ENCODE measurements at regions not wholly inside any gene's neighbourhood (a gene's known extent, or its start where the extent isn't known, plus 50 kb on each side); places are given as distances from the start of the nearest gene placed in this dataset.

DNA sequence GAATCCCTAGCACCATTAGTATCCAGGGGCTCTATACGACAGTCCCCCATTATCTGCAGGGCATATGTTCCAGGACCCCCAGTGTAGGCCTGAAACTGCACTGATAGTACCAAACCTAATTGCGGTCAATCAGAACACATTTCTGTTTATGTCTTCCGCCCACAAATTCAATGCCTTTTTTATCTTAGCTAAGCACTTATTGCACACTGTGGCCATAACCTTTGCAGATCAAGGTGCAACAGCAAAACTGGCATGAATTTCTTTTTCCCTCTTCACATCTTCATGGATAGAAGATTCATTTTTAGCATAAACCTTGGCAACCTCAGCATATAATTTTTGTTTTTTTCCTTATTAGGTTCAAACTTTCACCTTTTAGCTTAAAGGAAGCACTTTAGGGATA, 361.1 kb downstream of the DEPDC1B start:
- no peaks in the 10 kb centered on the region for H3K27me3 ChIP-seq (ENCODE audit: control insufficient read depth in 3 of 3, insufficient read depth in 3 of 3, low read length in 2 of 3)
- H3K36me3 ChIP-seq (ENCODE audit: control insufficient read depth in 4 of 4, insufficient read depth in 4 of 4, low read length in 4 of 4) = no peaks in the 10 kb centered on the region
- H3K9me3 ChIP-seq (ENCODE audit: control insufficient read depth in 4 of 4, insufficient read depth in 3 of 4, low read length in 3 of 4) = no peaks in the 10 kb centered on the region
- no peak for ATAC-seq (ENCODE audit: insufficient read depth, low FRiP score)
- 96 to 99% methylated on average over 3 of the region's 3 CpGs for WGBS, 2 donors
- H3K4me3 ChIP-seq = no peak overlapping the region
- no peaks in the 10 kb centered on the region for H3K4me1 ChIP-seq (ENCODE audit: control insufficient read depth in 5 of 5, insufficient read depth in 5 of 5, low read length in 5 of 5)
- TF ChIP-seq, protein P1, sequence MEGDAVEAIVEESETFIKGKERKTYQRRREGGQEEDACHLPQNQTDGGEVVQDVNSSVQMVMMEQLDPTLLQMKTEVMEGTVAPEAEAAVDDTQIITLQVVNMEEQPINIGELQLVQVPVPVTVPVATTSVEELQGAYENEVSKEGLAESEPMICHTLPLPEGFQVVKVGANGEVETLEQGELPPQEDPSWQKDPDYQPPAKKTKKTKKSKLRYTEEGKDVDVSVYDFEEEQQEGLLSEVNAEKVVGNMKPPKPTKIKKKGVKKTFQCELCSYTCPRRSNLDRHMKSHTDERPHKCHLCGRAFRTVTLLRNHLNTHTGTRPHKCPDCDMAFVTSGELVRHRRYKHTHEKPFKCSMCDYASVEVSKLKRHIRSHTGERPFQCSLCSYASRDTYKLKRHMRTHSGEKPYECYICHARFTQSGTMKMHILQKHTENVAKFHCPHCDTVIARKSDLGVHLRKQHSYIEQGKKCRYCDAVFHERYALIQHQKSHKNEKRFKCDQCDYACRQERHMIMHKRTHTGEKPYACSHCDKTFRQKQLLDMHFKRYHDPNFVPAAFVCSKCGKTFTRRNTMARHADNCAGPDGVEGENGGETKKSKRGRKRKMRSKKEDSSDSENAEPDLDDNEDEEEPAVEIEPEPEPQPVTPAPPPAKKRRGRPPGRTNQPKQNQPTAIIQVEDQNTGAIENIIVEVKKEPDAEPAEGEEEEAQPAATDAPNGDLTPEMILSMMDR (IDR thresholded peaks at IDR 0.05; ENCODE audit: control extremely low read depth, extremely low read depth) = no peak
- H3K9ac ChIP-seq (ENCODE audit: insufficient read depth in 1 of 2, low read length in 2 of 2) = no peak overlapping the region
- DNase-seq = no peak
- no peak overlapping the region for H3K27ac ChIP-seq (ENCODE audit: low read depth in 1 of 2, low read length in 1 of 2)

DNA sequence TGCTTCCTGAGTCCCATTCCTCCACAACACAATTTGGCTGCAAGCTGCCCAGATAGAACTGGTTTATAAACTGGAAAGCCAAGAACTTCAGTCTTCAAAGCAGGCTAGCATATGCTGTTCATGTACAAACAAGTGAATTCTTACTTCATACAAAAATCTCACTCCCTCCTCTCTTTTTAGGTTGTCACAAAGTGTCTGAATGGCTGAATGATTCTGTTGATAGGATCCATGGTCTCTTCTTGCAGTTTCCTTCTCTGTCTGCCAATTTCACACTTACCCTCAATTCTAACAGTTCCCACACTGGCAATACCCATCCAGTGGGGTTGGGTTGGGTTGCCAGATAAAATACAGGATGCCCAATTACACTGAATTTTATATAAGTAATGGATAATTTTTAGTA, 363.5 kb downstream of the DEPDC1B start:
- ATAC-seq (ENCODE audit: insufficient read depth, low FRiP score) (no peak), DNase-seq (no peak)
- no peaks in the 10 kb centered on the region for H3K4me1 ChIP-seq (ENCODE audit: control insufficient read depth in 5 of 5, insufficient read depth in 5 of 5, low read length in 5 of 5)
- H3K36me3 ChIP-seq (ENCODE audit: control insufficient read depth in 4 of 4, insufficient read depth in 4 of 4, low read length in 4 of 4) = no peaks in the 10 kb centered on the region
- TF ChIP-seq, protein P1 (IDR thresholded peaks at IDR 0.05; ENCODE audit: control extremely low read depth, extremely low read depth) = no peak
- no peaks in the 10 kb centered on the region for H3K9me3 ChIP-seq (ENCODE audit: control insufficient read depth in 4 of 4, insufficient read depth in 3 of 4, low read length in 3 of 4)
- H3K4me3 ChIP-seq = no peak overlapping the region
- H3K27me3 ChIP-seq (ENCODE audit: control insufficient read depth in 3 of 3, insufficient read depth in 3 of 3, low read length in 2 of 3) = no peaks in the 10 kb centered on the region
- no peak overlapping the region for H3K27ac ChIP-seq (ENCODE audit: low read depth in 1 of 2, low read length in 1 of 2)
- H3K9ac ChIP-seq (ENCODE audit: insufficient read depth in 1 of 2, low read length in 2 of 2) = no peak overlapping the region

DNA sequence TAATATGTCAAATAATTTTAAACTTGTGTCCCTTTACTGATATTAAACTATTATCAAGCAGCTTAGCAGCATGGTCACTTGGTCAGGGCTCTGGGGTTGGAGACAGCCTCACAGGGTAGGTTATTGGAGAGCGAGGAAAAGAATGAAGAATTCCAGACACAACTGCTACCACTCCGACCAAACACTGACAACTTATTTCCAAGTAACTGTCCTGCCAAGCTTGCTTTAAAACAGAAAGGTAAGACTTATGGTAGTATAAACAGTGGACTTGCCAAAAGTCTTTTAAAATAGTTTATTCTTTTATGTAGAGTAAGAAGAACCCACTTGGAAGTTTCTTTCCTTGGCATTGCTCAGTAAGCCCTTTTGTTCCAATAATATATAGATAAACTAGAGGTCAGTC, 364.1 kb downstream of the DEPDC1B start:
- Histone ChIP-seq H3K36me3 (ENCODE audit: control insufficient read depth in 4 of 4, insufficient read depth in 4 of 4, low read length in 4 of 4) (no peaks in the 10 kb centered on the region), H3K27me3 (ENCODE audit: control insufficient read depth in 3 of 3, insufficient read depth in 3 of 3, low read length in 2 of 3) (no peaks in the 10 kb centered on the region), H3K4me1 (ENCODE audit: control insufficient read depth in 5 of 5, insufficient read depth in 5 of 5, low read length in 5 of 5) (no peaks in the 10 kb centered on the region), H3K9ac (ENCODE audit: insufficient read depth in 1 of 2, low read length in 2 of 2) (no peak overlapping the region), H3K9me3 (ENCODE audit: control insufficient read depth in 4 of 4, insufficient read depth in 3 of 4, low read length in 3 of 4) (no peaks in the 10 kb centered on the region), H3K4me3 (no peak overlapping the region), H3K27ac (ENCODE audit: low read depth in 1 of 2, low read length in 1 of 2) (no peak overlapping the region)
- TF ChIP-seq, protein P1 (IDR thresholded peaks at IDR 0.05; ENCODE audit: control extremely low read depth, extremely low read depth) = no peak
- ATAC-seq (ENCODE audit: insufficient read depth, low FRiP score) (no peak), DNase-seq (no peak)
- 92 to 97% methylated on average over 2 of the region's 2 CpGs for WGBS, 2 donors

DNA sequence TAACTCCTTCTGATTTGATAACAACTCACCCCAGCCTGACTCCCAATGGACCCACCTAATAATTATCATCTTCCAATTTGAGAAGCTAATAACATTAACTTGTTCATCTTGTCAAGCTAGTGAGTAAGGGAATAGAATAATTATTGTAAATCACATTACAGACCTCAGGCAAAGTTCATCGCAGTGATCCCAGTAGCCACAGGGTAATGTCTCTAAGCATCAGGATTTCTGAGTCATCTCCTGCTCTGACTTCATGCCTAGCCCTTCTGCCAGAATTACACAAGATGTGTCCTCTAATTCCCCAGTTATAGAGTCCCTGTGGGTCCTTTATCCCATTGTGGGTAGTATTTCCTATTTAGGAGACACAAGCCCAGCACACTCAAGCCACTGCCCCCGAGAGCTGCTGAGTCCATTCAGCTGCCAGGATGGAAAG, 365.7 kb downstream of the DEPDC1B start:
- WGBS, 2 donors = 91 to 94% methylated on average over 2 of the region's 2 CpGs
- ATAC-seq (ENCODE audit: insufficient read depth, low FRiP score) = no peak
- H3K4me3 ChIP-seq = no peak overlapping the region
- H3K36me3 ChIP-seq (ENCODE audit: control insufficient read depth in 4 of 4, insufficient read depth in 4 of 4, low read length in 4 of 4) = no peaks in the 10 kb centered on the region
- H3K27ac ChIP-seq (ENCODE audit: low read depth in 1 of 2, low read length in 1 of 2) = no peak overlapping the region
- no peak overlapping the region for H3K9ac ChIP-seq (ENCODE audit: insufficient read depth in 1 of 2, low read length in 2 of 2)
- no peaks in the 10 kb centered on the region for H3K9me3 ChIP-seq (ENCODE audit: control insufficient read depth in 4 of 4, insufficient read depth in 3 of 4, low read length in 3 of 4)
- TF ChIP-seq, protein P1 (IDR thresholded peaks at IDR 0.05; ENCODE audit: control extremely low read depth, extremely low read depth) = no peak
- no peaks in the 10 kb centered on the region for H3K4me1 ChIP-seq (ENCODE audit: control insufficient read depth in 5 of 5, insufficient read depth in 5 of 5, low read length in 5 of 5)
- no peak for DNase-seq
- no peaks in the 10 kb centered on the region for H3K27me3 ChIP-seq (ENCODE audit: control insufficient read depth in 3 of 3, insufficient read depth in 3 of 3, low read length in 2 of 3)

Data from lung (tissue), 11 donors.